Lung microvascular endothelial cell (primary cell): ENCODE measurements at regions not wholly inside any gene's neighbourhood (a gene's known extent, or its start where the extent isn't known, plus 50 kb on each side); places are given as distances from the start of the nearest gene placed in this dataset.
A peak's percentile ranks its signal among the peaks of the same experiment; 100 is the strongest.

Experiments
- DNase-seq, 2 donors: peaks; one replicate each; pipeline versions ENCODE4 v3.0.0 to v3.0.0-alpha.2; 2010; ENCODE audit warnings: low read depth in 2 of 2

- peak in 1 of 2 donors; percentile 2 for DNase-seq
Observed at GRCh38 chr12:115507951-115508722, 769.4 kb downstream of the MED13L start.

- DNase-seq = no peak
Observed at GRCh38 chr12:115507560-115507889, 770.0 kb downstream of the MED13L start.

- DNase-seq = no peak
Observed at GRCh38 chr12:115506822-115507559, 770.5 kb downstream of the MED13L start.

GRCh38 chr12:115504306-115505290, 772.9 kb downstream of the MED13L start:
- peak in 1 of 2 donors; percentile 54 for DNase-seq

GRCh38 chr12:115500872-115501271, 776.6 kb downstream of the MED13L start:
- DNase-seq = no peak

GRCh38 chr12:115495300-115495699, 782.2 kb downstream of the MED13L start:
- no peak for DNase-seq

GRCh38 chr12:115492553-115492952, 784.9 kb downstream of the MED13L start:
- DNase-seq = no peak

- no peak for DNase-seq
Observed at GRCh38 chr12:115491511-115492250, 785.8 kb downstream of the MED13L start.

GRCh38 chr12:115489253-115489652, 788.2 kb downstream of the MED13L start:
- no peak for DNase-seq

GRCh38 chr12:115485967-115486366, 791.5 kb downstream of the MED13L start:
- no peak for DNase-seq

- no peak for DNase-seq
Observed at GRCh38 chr12:115485503-115485902, 792.0 kb downstream of the MED13L start.

GRCh38 chr12:115482943-115483342, 794.5 kb downstream of the MED13L start:
- DNase-seq = no peak

GRCh38 chr12:115481141-115481540, 796.4 kb downstream of the MED13L start:
- no peak for DNase-seq

GRCh38 chr12:115478505-115478904, 794.5 kb upstream of the TBX3 start:
- DNase-seq = no peak

- no peak for DNase-seq
Observed at GRCh38 chr12:115474539-115475353, 790.8 kb upstream of the TBX3 start.

GRCh38 chr12:115473257-115473956, 789.4 kb upstream of the TBX3 start:
- DNase-seq = no peak

- no peak for DNase-seq
Observed at GRCh38 chr12:115472852-115473251, 788.9 kb upstream of the TBX3 start.

GRCh38 chr12:115470977-115471376, 787.0 kb upstream of the TBX3 start:
- DNase-seq = no peak

- no peak for DNase-seq
Observed at GRCh38 chr12:115470526-115470925, 786.6 kb upstream of the TBX3 start.

- peak in 1 of 2 donors; percentile 40 for DNase-seq
Observed at GRCh38 chr12:115468087-115468510, 784.1 kb upstream of the TBX3 start.
